ENCODE measurements at regions not wholly inside any gene's neighbourhood (a gene's known extent, or its start where the extent isn't known, plus 50 kb on each side); places are given as distances from the start of the nearest gene placed in this dataset.
A peak's percentile ranks its signal among the peaks of the same experiment; 100 is the strongest.

GRCh38 chr16:6331770-6332169, 1000.9 kb upstream of the RBFOX1 start (continued):
- TF ChIP-seq ETS1 (IDR thresholded peaks at IDR 0.05) (no peak), EZH2 (IDR thresholded peaks at IDR 0.05; ENCODE audit: low read depth, unreplicated experiment) (no peak), JUNB (IDR thresholded peaks at IDR 0.05; ENCODE audit: unreplicated experiment) (no peak)

GRCh38 chr16:6317934-6318333, 1014.7 kb upstream of the RBFOX1 start:
- H3K36me3 ChIP-seq (ENCODE audit: insufficient read depth), result no peaks in the 10 kb centered on the region
- DNase-seq (ENCODE audit: low spot score), result peak; percentile 80

More at GRCh38 chr16:6317934-6318333, 1014.7 kb upstream of the RBFOX1 start:
- Mint-ChIP-seq H3K36me3 (ENCODE audit: low read depth) (no peaks in the 10 kb centered on the region), H3K4me1 (peaks cover 23% of the 10 kb centered on the region), H3K9me3 (no peaks in the 10 kb centered on the region), H3K27me3 (ENCODE audit: insufficient read depth, low read depth, poor library complexity) (no peaks in the 10 kb centered on the region), H3K4me3 (peak overlapping the region; percentile 19; the same call in 1 of the 3 replicates), H3K27ac (peak overlapping the region; percentile 39; the same call in 1 of the 2 replicates)
- Histone ChIP-seq H3K4me1 (ENCODE audit: insufficient read depth) (peaks cover 14% of the 10 kb centered on the region; the same call in 1 of the 2 replicates), H3K4me2 (0 out of 2 replicates have a peak overlapping the region, but pooled peaks have one; percentile 18), H2AFZ (no peak overlapping the region), H3F3A (replicated peaks; ENCODE audit: low read depth) (no peaks in the 10 kb centered on the region), H3K27ac (ENCODE audit: low read depth) (peak overlapping the region; percentile 82), H3K27me3 (ENCODE audit: insufficient read depth) (no peaks in the 10 kb centered on the region), H3K9me2 (ENCODE audit: insufficient read depth) (0 out of 2 replicates have a peak, but pooled peaks cover 13% of the 10 kb centered on the region), H3K79me2 (replicated peaks; ENCODE audit: insufficient read depth) (no peaks in the 10 kb centered on the region), H4K20me1 (replicated peaks; ENCODE audit: insufficient read depth) (no peaks in the 10 kb centered on the region), H3K4me3 (no peak overlapping the region)
- ATAC-seq, result peak; percentile 98
- no peak for TF ChIP-seq ETS1 (IDR thresholded peaks at IDR 0.05)
- TF ChIP-seq CTCF (conservative IDR thresholded peaks at IDR 0.05; ENCODE audit: low read depth in 2 of 2), result no peak
- peak; percentile 83 for TF ChIP-seq ZNF462 (CRISPR knock-in tag; IDR thresholded peaks at IDR 0.05)
- TF ChIP-seq ZNF114 (CRISPR knock-in tag; IDR thresholded peaks at IDR 0.05), result no peak
- no peak for TF ChIP-seq EZH2phosphoT487 (IDR thresholded peaks at IDR 0.05; ENCODE audit: unreplicated experiment)
- TF ChIP-seq CREB1 (CRISPR knock-in tag; IDR thresholded peaks at IDR 0.05; ENCODE audit: low read depth), result 0 out of 2 replicates have a peak, but pooled peaks have one; percentile 24
